ENCODE measurements at regions not wholly inside any gene's neighbourhood (a gene's known extent, or its start where the extent isn't known, plus 50 kb on each side); places are given as distances from the start of the nearest gene placed in this dataset.

DNA sequence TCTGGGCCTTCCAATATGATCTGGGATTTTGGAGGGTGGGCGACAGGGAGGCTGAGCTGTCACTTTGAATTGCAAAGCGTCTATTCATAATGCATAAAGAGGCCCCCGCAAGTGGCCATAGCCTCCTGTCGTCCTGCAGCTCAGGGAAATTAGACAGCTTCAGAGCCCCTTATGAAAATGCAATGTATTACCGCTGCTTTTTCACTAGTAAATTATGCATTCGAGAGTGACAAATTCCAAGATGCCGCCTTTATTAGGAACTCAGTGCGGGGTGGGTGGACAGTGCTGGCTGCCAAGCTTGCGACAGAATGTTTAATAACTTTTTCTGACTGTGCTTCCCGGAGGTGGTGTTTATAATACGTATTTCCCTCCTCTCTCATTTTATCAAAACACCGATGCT, 168.5 kb downstream of the DHX35 start:
- no peak for TF ChIP-seq EP300 (IDR thresholded peaks at IDR 0.05)
- TF ChIP-seq, protein P1, sequence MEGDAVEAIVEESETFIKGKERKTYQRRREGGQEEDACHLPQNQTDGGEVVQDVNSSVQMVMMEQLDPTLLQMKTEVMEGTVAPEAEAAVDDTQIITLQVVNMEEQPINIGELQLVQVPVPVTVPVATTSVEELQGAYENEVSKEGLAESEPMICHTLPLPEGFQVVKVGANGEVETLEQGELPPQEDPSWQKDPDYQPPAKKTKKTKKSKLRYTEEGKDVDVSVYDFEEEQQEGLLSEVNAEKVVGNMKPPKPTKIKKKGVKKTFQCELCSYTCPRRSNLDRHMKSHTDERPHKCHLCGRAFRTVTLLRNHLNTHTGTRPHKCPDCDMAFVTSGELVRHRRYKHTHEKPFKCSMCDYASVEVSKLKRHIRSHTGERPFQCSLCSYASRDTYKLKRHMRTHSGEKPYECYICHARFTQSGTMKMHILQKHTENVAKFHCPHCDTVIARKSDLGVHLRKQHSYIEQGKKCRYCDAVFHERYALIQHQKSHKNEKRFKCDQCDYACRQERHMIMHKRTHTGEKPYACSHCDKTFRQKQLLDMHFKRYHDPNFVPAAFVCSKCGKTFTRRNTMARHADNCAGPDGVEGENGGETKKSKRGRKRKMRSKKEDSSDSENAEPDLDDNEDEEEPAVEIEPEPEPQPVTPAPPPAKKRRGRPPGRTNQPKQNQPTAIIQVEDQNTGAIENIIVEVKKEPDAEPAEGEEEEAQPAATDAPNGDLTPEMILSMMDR (IDR thresholded peaks at IDR 0.05): no peak

All from tibial nerve (tissue), 4 donors.